HG02763 (cell line): ENCODE measurements at regions not wholly inside any gene's neighbourhood (a gene's known extent, or its start where the extent isn't known, plus 50 kb on each side); places are given as distances from the start of the nearest gene placed in this dataset.

Experiments
- ATAC-seq: cut with Tn5 transposase; IDR thresholded peaks from one replicate; pipeline ENCODE4 v1.9.1; 2021; ENCODE audit warnings: mild to moderate bottlenecking, moderate library complexity; ENCODE audit not compliant: unreplicated experiment

DNA sequence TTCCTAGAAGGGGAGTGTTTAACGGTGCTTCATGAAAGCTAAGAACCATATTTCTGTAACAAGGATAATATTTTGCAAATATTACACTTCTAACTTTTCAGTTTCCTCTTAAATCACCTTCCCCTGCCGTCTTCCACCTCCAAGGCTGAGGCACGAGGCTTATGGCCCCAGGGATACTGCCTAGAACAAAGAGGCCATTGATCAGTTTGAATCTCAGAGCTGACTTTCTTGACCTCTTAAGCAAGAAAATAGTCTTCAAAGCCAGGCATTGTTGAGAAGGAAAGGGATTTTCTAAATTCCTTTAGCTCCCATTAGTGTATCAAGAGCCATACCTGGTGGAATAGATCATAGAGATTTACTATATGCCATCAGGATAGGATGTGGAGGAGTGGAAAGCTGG, 566.2 kb downstream of the BNC2 start:
- ATAC-seq: no peak

GRCh38 chr9:16306586-16306985, 563.9 kb downstream of the BNC2 start:
- ATAC-seq: no peak

DNA sequence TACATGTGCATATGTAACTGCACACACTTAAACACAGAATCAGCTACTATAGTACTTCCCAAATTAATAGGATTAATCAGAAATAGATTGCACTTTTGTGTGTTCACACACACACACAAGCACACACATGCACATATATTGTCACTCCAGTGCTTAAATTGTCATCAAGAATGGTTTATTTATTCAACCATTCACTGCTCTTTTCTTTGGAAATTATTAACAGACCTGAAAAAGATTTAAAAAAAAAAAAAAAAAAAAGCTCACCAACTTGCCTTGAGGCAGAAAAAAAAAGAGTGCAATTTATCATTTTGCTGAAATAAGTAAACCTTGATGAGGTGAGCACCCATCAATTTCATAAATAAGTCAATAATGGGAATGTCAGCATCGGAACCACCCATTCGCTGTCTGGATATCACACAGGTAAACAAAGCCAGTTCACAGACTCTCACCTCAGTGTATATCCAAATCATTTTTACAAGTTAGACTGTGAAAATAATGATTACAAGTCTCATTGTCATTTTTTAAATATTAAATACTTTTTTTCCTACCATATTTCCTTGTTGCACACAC, 562.8 kb downstream of the BNC2 start:
- ATAC-seq: no peak

- ATAC-seq: no peak
Measured at GRCh38 chr9:16308645-16309044, 561.8 kb downstream of the BNC2 start.

- no peak for ATAC-seq
Measured at GRCh38 chr9:16309082-16309468, 561.4 kb downstream of the BNC2 start.

DNA sequence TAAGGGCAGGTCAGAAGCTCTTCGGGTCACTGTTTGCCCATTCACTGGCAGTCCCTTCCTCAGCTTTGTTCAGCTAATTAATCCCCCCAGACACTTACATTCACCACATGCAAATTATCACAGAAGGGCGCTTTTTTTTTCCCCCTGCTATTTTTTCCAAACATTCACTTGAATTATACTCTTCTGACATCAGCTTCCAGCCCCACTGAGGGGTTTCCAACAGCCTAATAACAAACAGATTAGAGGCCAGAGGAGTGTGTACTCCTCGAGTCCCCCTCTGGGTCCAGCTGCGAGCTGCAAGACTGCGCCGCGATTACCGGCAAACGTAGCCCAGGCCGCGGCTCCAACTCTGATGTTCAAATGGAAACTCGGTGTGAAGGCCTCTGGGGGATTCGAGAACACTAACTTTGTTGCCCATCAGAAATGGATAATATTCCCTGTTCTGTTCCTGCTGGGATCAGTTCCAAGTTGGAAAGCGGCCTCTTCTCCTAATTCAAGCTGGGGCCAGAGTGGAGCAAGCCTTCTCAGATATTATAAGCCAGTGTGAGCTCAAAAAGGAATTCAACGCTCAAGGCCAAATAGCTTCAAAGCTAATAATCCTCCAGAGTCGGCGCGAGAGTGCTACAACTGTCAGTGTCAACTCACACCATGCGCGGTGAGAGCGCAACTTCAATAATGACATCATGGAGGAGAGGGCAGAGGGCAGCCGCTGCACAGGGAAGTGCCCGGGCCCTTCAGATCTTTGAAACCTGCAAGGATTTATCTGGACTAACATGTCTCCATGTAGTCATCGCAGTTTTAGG, 560.8 kb downstream of the BNC2 start:
- ATAC-seq: no peak

- no peak for ATAC-seq
Measured at GRCh38 chr9:16310278-16311110, 560.0 kb downstream of the BNC2 start.

- ATAC-seq: no peak
Measured at GRCh38 chr9:16312116-16312515, 558.4 kb downstream of the BNC2 start.

DNA sequence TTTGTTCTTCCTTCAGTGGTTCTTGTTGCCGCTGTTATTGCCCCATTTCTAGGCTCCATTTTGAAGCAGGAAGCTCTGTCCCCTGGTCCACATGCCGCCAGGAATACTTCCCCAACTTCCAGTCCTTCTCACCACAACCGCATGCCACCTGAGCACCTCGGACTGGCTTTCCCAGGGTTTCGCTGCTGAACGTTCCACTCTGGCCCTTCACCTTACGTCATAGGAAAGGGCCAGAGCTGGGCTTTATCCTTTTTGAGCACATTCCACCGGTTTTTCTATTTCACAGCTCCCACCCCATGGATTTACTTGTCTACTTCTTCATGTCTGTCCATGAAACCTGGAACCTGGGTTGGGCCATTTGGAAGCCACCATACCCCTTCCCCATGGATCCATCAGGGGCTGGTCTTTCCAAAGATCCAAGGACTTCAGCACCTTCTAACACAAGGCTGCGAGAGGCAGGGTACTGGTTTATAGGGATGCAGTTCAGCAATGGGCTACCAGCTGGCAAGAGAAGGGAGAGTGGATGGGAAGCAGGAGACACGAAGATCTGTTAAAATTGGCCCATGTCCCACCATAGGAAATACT, 557.4 kb downstream of the BNC2 start:
- ATAC-seq: no peak

GRCh38 chr9:16314476-16314875, 556.0 kb downstream of the BNC2 start:
- no peak for ATAC-seq

DNA sequence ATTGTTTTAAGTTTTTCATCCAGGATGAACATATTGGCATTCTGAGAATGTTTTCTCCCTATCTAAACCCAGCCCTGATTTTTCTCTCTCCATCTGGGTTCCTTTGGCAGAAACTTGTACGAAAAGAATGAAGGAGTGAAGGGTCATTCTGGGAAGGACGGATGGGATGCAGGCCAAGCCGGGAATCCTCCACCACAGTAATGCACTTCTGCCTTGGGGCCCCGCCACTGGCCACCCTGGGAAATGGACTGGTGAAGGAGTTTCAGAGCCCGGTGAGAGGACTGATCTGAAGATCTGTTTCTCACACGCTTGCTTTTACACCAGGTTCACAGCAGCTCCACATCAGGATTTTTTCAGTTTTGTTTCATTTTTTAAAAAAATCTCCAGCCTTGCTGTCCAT, 554.8 kb downstream of the BNC2 start:
- ATAC-seq: no peak

DNA sequence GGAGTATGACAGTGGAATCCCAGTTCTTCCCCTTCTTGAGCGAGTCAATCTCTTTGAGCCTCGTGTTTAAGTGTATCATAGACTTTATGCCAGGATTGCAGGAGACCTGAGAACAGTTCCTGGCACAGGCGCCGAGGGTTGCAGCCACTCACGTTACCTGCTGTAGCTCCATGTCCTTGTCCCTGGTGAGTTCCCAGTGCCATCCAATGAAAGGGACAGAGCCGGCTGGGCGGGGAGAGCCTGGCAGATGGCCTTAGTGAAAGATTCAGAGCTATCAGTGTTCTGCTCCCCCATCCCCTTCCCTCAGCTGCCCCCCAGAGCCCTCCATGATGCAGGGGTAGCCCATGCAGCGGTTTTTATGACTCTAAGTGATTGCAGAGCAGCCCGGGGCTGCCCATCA, 554.0 kb downstream of the BNC2 start:
- no peak for ATAC-seq

- no peak for ATAC-seq
Measured at GRCh38 chr9:16316911-16317817, 553.3 kb downstream of the BNC2 start.

DNA sequence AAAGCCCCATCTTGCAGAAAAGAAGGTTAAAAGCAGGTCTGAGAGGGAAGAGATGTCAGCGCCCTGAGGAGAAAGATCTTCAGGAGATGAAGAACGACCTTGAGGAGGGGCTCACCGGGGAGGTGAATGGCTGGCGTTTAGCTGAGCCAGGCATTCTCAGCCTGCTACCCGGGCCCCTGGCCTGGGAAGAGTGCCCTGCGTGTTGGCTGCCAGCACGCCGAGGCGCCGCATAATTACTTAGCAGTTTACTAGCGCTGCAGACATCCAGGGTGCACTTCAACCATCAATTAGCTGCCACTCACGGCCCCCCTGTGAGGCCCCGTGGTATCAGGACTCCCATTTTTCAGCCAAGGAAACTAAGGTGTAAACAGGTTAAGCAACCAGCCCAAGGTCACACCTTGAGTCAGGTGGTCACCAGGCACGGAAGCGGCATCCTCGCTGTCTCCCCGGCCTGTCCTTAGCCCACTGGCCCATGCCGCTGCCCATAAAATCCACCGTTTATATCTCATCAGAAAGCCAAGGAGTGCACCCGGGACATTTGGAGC, 551.9 kb downstream of the BNC2 start:
- ATAC-seq: no peak

- ATAC-seq: no peak
Measured at GRCh38 chr9:16319646-16320045, 550.8 kb downstream of the BNC2 start.

DNA sequence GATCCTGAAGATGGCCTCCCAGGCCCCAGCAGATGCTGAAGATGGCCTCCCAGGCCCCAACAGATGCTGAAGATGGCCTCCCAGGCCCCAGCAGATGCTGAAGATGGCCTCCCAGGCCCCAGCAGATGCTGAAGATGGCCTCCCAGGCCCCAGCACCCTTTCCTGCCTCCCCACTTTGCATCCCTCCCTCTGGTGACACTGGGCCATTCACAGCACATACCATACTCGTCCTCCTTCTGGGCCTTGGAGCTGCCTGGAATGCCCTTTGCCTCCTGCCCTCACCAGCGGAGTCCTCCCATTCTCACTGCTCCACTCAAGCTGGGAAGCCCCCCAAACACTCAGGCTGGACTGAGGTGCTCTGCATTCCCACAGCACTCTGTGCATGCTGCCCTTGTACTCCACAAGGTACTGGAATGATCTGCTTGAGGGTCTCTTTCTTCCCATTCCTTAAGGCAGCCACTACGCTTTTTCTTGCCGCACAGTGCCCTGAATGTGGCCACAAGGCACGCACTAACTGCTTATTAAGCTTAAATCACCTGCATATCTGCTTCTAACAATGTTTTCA, 550.0 kb downstream of the BNC2 start:
- no peak for ATAC-seq

GRCh38 chr9:16321461-16322119, 548.9 kb downstream of the BNC2 start:
- ATAC-seq: no peak

- ATAC-seq: no peak
Measured at GRCh38 chr9:16322849-16323248, 547.6 kb downstream of the BNC2 start.

GRCh38 chr9:16325966-16326365, 544.5 kb downstream of the BNC2 start:
- ATAC-seq: no peak
